ES-I3 (cell line): ENCODE measurements at regions not wholly inside any gene's neighbourhood (a gene's known extent, or its start where the extent isn't known, plus 50 kb on each side); places are given as distances from the start of the nearest gene placed in this dataset.

Experiments used
- H3K36me3 ChIP-seq: 2 replicates; pipeline ENCODE4 v1.6.1; 2013; ENCODE audit warnings: mild to moderate bottlenecking, low read length, control low read depth, moderate library complexity; ENCODE audit not compliant: insufficient read depth
- H3K4me1 ChIP-seq: 2 replicates; pipeline ENCODE4 v1.6.1; 2013; ENCODE audit warnings: mild to moderate bottlenecking, control low read depth, low read length; ENCODE audit not compliant: insufficient read depth
- H3K9ac ChIP-seq: 2 replicates; pipeline ENCODE4 v1.6.1; 2013; ENCODE audit warnings: low read depth, mild to moderate bottlenecking, low read length, moderate library complexity
- H3K9me3 ChIP-seq: 2 replicates; pipeline ENCODE4 v1.6.1; 2013; ENCODE audit warnings: mild to moderate bottlenecking, low read length, moderate library complexity; ENCODE audit not compliant: control insufficient read depth, insufficient read depth

GRCh38 chr11:70014291-70014690 is 63.8 kb upstream of the ANO1 start:
- H3K4me1 ChIP-seq = no peaks in the 10 kb centered on the region
- H3K9me3 ChIP-seq = no peaks in the 10 kb centered on the region
- no peak overlapping the region for H3K9ac ChIP-seq
- no peaks in the 10 kb centered on the region for H3K36me3 ChIP-seq

DNA sequence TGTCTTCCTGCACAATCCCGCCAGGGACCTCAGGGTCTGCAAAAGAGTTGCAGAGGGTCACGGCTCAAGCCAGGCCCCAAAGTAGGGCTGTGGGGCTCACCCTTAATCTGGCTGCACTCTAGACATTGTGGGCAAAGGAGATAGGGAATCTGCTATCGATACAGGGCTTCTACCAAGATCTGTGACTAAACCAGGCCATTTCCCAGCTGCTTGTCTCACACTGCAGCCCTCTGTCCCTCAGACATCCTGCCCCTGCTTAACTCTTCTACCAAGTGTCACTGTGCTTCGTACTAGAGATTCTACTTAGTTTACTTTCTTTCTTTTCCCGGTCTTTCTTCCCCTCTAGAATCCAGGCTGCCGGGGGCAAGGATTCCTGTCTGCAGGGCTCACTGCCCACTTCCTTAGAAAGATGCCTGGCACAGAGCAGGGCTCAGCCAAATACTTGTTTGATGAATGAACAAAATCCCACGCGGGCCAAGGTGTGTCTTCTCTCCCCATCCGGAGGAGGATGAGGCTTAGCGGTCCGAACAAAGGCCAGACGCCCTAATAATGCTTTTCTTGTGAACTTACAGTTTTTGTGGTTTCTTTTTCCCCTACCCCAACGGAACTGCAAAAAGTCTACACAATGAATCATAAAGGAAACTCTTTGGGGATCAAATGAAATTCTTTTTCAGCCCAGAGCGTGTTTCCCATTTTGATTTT is 61.3 kb upstream of the ANO1 start:
- H3K36me3 ChIP-seq = no peaks in the 10 kb centered on the region
- no peak overlapping the region for H3K9ac ChIP-seq
- H3K9me3 ChIP-seq = no peaks in the 10 kb centered on the region
- no peaks in the 10 kb centered on the region; the same call in 1 of the 2 replicates for H3K4me1 ChIP-seq

- Histone ChIP-seq H3K9ac (no peak overlapping the region), H3K9me3 (no peaks in the 10 kb centered on the region), H3K36me3 (no peaks in the 10 kb centered on the region), H3K4me1 (no peaks in the 10 kb centered on the region; the same call in 1 of the 2 replicates)
These were observed 59.3 kb upstream of the ANO1 start for GRCh38 chr11:70018816-70019215.

- Histone ChIP-seq H3K9me3 (no peaks in the 10 kb centered on the region), H3K4me1 (no peaks in the 10 kb centered on the region; the same call in 1 of the 2 replicates), H3K36me3 (no peaks in the 10 kb centered on the region), H3K9ac (no peak overlapping the region)
These were observed 58.5 kb upstream of the ANO1 start for GRCh38 chr11:70019576-70020011.

DNA sequence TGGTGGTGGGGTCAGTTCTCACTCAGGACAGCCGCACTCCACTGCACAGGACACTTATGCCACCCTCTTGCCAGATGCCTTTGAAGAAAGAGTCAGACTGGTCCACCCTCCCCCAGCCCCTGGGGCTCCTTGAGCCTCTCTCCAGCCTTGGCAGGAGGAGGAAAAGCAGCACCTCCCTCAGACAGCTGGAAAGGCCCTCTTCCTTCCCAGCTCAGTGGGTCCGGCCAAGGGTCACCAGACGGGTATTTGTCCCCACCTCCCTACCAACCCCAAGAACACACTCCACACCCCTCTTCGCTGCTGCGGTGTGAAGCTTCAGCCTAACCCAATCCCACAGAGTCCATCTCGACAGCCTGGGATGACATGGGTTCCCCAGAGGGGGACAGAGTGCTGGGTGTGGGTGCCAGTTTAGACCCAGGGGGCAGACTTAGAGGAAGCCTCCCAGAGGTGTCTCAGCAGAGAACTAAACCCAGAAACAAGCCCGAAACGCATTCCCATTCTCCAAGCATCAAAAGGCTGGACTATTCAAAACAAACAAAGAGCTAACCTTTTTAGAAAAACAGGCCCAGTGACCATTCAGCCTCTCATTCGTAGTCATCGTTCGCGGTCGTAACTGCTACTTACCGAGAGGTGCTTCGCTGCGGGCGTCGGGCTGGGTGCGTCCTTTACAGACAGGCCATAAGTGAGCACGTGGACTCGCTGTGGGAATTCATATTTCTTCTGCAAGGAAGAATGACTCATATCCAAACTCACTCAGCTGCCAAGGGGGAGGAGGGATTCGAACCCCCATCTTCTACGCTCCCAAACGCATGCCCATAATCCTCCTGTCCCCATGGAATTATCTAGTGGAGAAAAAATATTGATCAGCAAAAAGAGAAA is 57.5 kb upstream of the ANO1 start:
- no peaks in the 10 kb centered on the region for H3K36me3 ChIP-seq
- H3K4me1 ChIP-seq = no peaks in the 10 kb centered on the region; the same call in 1 of the 2 replicates
- H3K9me3 ChIP-seq = no peaks in the 10 kb centered on the region
- no peak overlapping the region for H3K9ac ChIP-seq

- Histone ChIP-seq H3K9ac (no peak overlapping the region), H3K4me1 (no peaks in the 10 kb centered on the region; the same call in 1 of the 2 replicates), H3K36me3 (no peaks in the 10 kb centered on the region), H3K9me3 (no peaks in the 10 kb centered on the region)
These were observed 56.5 kb upstream of the ANO1 start for GRCh38 chr11:70021586-70021985.

GRCh38 chr11:70024036-70024772 is 53.9 kb upstream of the ANO1 start:
- H3K9ac ChIP-seq = no peak overlapping the region
- no peaks in the 10 kb centered on the region for H3K9me3 ChIP-seq
- H3K4me1 ChIP-seq = peaks cover 2% of the 10 kb centered on the region; the same call in 1 of the 2 replicates
- no peaks in the 10 kb centered on the region for H3K36me3 ChIP-seq

GRCh38 chr11:70024773-70025045 is 53.4 kb upstream of the ANO1 start:
- no peak overlapping the region for H3K9ac ChIP-seq
- H3K4me1 ChIP-seq = peaks cover 6% of the 10 kb centered on the region; the same call in 1 of the 2 replicates
- H3K9me3 ChIP-seq = no peaks in the 10 kb centered on the region
- H3K36me3 ChIP-seq = no peaks in the 10 kb centered on the region

DNA sequence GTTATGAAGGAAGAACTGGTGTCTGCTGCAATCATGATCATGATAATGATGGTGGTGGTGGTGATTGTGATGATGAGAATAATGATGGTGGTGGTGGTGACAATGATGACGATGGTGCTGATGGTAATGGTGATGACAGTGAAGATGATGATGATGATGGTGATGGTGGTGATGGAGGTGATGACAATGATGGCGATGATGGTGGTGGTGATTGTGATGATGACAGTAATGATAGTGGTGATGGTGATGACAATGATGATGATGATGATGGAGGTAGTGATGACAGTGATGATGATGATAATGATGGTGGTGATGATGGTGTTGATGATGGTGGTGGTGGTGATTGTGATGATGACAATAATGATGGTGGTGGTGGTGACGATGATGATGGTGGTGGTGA is 52.8 kb upstream of the ANO1 start:
- Histone ChIP-seq H3K9ac (no peak overlapping the region), H3K9me3 (no peaks in the 10 kb centered on the region), H3K4me1 (peaks cover 6% of the 10 kb centered on the region; the same call in 1 of the 2 replicates), H3K36me3 (no peaks in the 10 kb centered on the region)

DNA sequence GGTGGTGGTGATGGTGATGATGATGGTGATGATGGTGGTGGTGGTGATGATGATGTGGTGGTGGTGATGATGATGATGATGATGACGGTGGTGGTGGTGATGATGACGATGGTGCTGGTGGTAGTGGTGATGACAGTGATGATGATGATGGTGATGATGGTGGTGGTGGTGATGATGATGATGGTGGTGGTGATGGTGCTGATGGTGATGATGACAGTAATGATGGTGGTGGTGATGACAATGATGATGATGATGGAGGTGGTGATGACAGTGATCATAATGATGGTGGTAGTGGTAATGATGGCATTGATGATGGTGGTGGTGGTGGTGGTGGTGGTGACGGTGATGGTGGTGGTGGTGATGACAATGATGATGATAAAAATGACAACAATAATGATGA is 52.1 kb upstream of the ANO1 start:
- Histone ChIP-seq H3K9me3 (no peaks in the 10 kb centered on the region), H3K9ac (no peak overlapping the region), H3K36me3 (no peaks in the 10 kb centered on the region), H3K4me1 (peaks cover 6% of the 10 kb centered on the region; the same call in 1 of the 2 replicates)

GRCh38 chr11:70026726-70027125 is 51.4 kb upstream of the ANO1 start:
- Histone ChIP-seq H3K36me3 (no peaks in the 10 kb centered on the region), H3K9ac (no peak overlapping the region), H3K9me3 (no peaks in the 10 kb centered on the region), H3K4me1 (peaks cover 6% of the 10 kb centered on the region; the same call in 1 of the 2 replicates)

GRCh38 chr11:70027451-70027850 is 50.7 kb upstream of the ANO1 start:
- H3K4me1 ChIP-seq = peaks cover 6% of the 10 kb centered on the region; the same call in 1 of the 2 replicates
- no peak overlapping the region for H3K9ac ChIP-seq
- H3K9me3 ChIP-seq = no peaks in the 10 kb centered on the region
- H3K36me3 ChIP-seq = no peaks in the 10 kb centered on the region

- no peaks in the 10 kb centered on the region for H3K36me3 ChIP-seq
- no peak overlapping the region for H3K9ac ChIP-seq
- H3K4me1 ChIP-seq = peaks cover 6% of the 10 kb centered on the region; the same call in 1 of the 2 replicates
- no peaks in the 10 kb centered on the region for H3K9me3 ChIP-seq
These were observed 49.8 kb upstream of the ANO1 start for GRCh38 chr11:70028147-70028855.
